NCI-H460 (cell line): ENCODE measurements at regions not wholly inside any gene's neighbourhood (a gene's known extent, or its start where the extent isn't known, plus 50 kb on each side); places are given as distances from the start of the nearest gene placed in this dataset.

Experiments
- DNase-seq: peaks from one replicate; pipeline ENCODE4 v3.0.0-alpha.2; 2016; ENCODE audit warnings: low read depth; ENCODE audit errors: extremely low read depth
- small RNA-seq, 2 experiments: library from RNA; depleted of rRNA; stranded (forward); fragments of <200 nt; gene quantifications; one replicate each; pipeline ENCODE3, GENCODE V24; 2014

DNA sequence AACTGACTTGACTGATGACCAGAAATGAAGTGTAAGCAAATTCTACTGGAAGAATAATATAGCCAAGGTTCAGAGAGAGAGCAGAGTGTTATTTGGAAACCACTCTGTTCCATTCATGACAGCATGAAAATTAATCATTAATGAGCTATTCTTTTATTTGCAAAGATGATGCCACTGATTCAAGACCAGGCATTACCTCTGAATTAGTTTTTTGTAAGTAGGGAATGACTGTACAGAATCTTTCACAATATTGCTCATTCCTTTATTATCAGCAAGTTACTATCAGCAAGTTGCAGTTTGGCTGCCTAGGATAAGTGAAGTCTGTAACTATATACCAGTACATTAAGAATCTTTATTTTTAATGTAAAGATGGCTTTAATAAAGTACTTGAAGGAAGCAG lies 75.1 kb upstream of the RGMB start:
- no peak for DNase-seq

DNA sequence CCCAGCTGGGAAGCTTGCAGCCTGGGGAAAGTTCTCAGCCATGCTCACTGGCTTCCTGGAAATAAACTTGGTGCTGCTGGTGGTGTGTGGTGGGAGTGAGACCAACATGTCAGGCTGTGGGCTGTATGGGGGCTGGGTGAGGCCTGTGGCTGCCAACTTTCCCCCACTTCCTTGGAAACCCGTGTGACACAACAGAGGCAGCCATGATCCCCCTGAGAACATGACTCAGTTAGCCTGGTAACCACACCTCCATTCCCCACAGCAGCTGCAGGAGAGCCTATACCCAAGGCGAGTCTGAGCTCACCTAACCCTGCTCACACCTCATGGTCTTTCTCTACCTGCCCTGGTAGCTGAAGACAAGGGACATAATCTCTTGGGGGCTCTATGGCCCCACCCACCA lies 72.7 kb upstream of the RGMB start:
- no peak for DNase-seq

DNA sequence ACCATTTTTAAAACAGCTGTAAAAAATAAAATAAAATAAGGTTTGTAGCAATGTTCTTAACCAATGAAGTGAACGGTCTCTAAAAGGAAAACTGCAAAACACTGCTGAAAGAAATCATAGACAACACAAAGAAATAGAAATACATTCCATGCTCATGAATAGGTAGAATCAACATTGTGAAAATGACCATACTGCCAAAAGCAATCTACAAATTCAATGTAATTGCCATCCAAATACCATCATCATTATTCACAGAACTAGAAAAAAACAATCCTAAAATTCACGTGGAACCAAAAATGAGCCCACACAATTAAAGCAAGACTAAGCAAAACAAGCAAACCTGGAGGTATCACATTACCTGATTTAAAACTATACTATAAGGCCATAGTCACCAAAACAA lies 67.6 kb upstream of the RGMB start:
- no peak for DNase-seq

DNA sequence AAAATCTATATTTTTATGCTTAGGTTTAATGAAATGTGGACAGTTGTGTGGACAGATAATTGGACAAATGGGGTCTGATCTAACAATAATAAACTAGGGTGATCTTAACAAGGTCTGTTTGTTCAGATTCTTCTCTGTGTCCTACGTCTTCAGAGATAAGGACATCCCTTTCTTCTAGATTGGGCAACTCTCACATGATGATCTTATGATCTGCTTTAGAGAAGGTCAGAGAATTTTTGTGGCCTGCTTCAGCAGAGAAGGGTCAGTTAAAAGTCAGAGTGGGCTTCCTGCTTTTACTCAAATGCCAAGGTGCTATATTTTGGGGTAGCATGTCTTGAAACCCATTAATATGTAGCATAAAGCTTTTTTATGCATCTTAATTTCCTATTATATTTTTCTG lies 63.8 kb upstream of the RGMB start:
- DNase-seq = no peak

DNA sequence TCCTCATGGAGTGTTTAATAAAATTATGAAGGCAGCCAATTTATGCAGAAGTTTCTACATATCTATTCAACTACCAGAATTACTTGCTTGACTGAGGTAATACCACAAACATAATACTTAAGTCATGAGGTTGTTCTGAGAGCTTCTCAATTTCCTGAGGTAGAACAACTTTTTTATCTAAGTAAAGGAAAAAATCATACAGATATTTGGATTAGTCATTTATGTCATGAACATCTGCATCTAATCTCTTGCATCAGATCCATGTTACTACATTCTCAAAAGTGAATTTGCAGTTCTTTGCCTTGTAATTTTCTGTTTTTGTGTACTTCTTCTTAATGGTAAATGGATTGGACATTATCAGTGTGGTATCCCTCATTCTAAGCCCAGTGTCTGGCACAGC lies 60.4 kb upstream of the RGMB start:
- no peak for DNase-seq

DNA sequence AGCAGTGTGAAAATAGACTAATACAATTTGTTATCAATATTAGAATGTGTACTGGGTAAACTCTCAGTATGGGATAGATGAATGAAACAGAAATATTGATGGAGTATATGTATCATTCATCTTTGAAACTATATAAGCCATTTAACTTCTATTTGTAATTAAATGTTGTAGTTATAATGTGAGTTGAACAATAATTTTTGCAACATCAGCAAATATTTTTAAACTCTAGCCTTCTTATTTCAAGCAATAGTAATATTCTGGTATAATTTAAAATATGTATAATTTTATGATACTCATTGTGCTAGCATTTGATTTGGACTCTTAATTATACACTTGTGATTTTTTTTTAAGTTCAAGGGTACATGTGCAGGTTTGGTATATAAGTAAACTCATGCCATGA lies 59.6 kb upstream of the RGMB start:
- no peak for DNase-seq

DNA sequence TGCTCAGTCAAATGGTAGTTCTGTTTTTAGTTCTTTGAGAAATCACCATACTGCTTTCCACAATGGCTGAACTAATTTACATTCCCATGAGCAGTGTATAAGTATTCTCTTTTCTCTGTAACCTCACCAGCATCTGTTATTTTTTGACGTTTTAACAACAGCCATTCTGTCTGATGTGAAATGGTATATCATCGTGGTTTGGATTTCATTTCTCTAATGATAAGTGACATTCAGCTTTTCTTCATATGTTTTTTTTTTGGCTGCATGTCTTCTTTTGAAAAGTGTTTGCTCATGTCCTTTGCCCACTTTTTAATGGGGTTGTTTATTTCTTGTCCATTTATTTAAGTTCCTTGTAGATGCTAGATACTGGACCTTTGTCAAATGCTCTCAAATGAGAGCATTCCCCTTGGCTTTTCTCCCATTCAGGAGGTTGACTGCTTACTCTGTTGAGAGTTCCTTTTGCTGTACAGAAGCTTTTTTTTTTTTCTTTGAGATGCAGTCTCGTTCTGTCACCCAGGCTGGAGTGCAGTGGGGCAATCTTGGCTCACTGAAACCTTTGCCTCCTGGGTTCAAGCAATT lies 58.7 kb upstream of the RGMB start:
- DNase-seq = no peak

DNA sequence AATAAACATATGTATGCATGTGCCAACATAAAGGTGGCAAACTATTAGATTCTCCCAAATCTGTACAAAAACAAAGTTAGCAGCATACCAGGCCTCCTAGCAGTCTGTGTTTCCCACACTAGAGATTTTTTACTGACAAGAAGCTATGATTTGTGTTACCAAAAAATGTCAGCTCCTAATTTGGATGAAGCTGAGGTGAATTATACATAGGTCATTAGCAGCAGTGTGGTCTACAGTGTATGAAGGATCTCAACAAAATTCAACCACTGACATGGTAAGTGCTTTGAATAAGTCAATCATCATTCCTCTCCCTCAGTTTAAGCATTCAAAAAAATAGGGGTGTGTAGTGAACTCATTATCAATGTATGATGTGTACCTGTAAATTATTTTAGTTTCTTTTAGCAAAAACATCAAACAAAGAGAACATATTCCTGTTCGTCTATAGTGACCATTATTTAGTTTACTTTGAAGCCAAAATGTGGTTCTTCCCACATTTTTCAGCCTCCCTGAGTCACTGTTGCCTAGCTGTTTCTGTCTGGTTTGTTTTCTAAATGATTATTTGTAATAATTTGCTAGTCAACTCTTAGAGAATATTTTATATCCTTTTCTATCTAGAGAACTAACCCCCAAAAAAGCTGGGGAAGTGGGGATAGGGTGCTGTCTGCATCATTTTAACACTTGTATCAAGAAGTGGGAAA lies 52.1 kb upstream of the RGMB start:
- no peak for DNase-seq

DNA sequence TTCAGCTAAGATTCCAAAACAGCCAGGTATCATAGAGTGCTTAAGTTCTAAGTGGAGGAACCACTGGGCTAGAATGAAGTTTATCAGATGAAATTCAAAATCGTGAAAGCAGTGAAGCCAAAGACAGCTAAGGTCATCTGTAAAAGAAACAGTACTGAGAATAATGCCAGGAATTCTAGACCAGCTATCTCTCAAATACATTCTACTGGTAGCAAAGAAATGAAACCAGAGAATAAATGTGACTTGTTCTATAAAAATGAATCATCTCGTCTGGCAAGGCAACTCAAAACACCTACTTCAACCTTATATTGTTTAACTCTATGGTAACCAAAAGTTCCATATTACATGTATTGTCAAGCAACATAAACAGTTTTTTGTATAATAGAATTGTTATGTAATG lies 51.3 kb upstream of the RGMB start:
- DNase-seq = no peak

DNA sequence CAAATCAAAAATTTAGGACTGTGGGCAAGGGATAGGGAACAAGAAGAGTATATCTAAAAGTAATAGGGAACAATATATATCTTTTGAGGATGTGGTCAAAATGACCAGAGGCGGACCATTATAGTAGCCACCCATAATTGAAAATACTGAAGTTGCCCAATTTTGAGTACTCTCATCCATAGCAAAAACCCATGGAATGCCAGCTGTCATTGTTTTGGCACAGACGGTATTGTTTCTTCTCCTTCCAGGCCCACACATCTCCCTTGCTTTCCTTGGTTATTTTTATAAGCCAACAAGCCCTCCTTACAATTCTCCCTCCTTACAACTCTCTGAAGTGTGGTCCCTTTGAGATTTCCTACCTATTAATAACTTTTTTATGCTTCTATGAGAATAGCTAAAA lies 50.4 kb upstream of the RGMB start:
- DNase-seq = no peak

Small RNA genes lying in the stretch of these regions (small RNA-seq; reads per million reads assigned to genes)
- gene AC008834.1 (0 reads per million in 2 experiments), gene AC074133.1 (0 reads per million in 2 experiments), gene MRPS35P2 (0 reads per million in 2 experiments)
